ENCODE measurements at regions not wholly inside any gene's neighbourhood (a gene's known extent, or its start where the extent isn't known, plus 50 kb on each side); places are given as distances from the start of the nearest gene placed in this dataset.

GRCh38 chrX:128927363-128927762 is 595.9 kb downstream of the SMARCA1 start:
- TF ChIP-seq POLR2AphosphoS5 (IDR thresholded peaks at IDR 0.05) (no peak), CTCF (IDR thresholded peaks at IDR 0.05) (no peak)

All from prostate gland (tissue), 2 donors.